HCT116 (cell line): ENCODE measurements at regions not wholly inside any gene's neighbourhood (a gene's known extent, or its start where the extent isn't known, plus 50 kb on each side); places are given as distances from the start of the nearest gene placed in this dataset.

Source experiments
- ATAC-seq: fragments of 200-7000 bp; cut with Tn5 transposase; 2 replicates; pipeline ENCODE4 v1.9.1; 2020; ENCODE audit warnings: mild to moderate bottlenecking, moderate library complexity
- BruUV-seq: library from RNA; stranded (reverse); fragments of 400-500 nt; replicated peaks from 2 replicates; lab custom pipeline; 2021; lab: Mats Ljungman, UMichigan
- CTCF ChIA-PET: fragments of 300-600 bp; sonication (Branson Sonifier 250); formaldehyde crosslinking; loops from one replicate; lab custom pipeline; 2021; ENCODE audit warnings: antibody characterized with exemption; lab: Charles Lee
- POLR2A ChIA-PET: fragments of 300-600, 350-600 bp; sonication (Branson Sonifier 250); formaldehyde crosslinking; loops from one replicate; lab custom pipeline; 2021; ENCODE audit warnings: antibody characterized with exemption; lab: Charles Lee
- RAD21 ChIA-PET, 2 experiments: fragments of 300-600 bp; sonication (Branson Sonifier 250); formaldehyde crosslinking; loops; one replicate each; lab custom pipeline; 2023; ENCODE audit warnings: low total read pairs in 2 of 2; ENCODE audit not compliant: uncharacterized antibody in 2 of 2, unreplicated experiment in 2 of 2, low non-redundant PET in 1 of 2; lab: Charles Lee
- DNase-seq: peaks from one replicate; pipeline ENCODE4 v3.0.0-alpha.2; 2010; ENCODE audit warnings: low read depth, low spot score
- H2AFZ ChIP-seq: fragments of 200-600 bp; shearing (Covaris generic), sonication (generic); 2 replicates; pipeline ENCODE4 v1.6.1; 2017; ENCODE audit warnings: low read depth, mixed run types, mixed read lengths, antibody characterized with exemption, low read length; ENCODE audit not compliant: poor library complexity, severe bottlenecking
- H3K27ac ChIP-seq: 2 replicates; pipeline ENCODE4 v1.5.1; 2012; ENCODE audit warnings: low read depth, low read length
- H3K27me3 ChIP-seq: fragments of 200-600 bp; sonication (generic); 2 replicates; pipeline ENCODE4 v1.6.1; 2016; ENCODE audit warnings: mixed run types, low read length, mixed read lengths; ENCODE audit not compliant: insufficient read depth
- H3K36me3 ChIP-seq, 2 experiments: fragments of 200-500 bp in 1 of 2; fragments of 200-600 bp in 1 of 2; sonication (Bioruptor generic) in 1 of 2; sonication (generic) in 1 of 2; 2 replicates each; pipeline versions ENCODE4 v1.5.1 to v1.6.1; 2014 to 2016; ENCODE audit warnings: low read length in 2 of 2, inconsistent platforms in 1 of 2, mixed read lengths in 1 of 2, mixed run types in 1 of 2; ENCODE audit not compliant: insufficient read depth in 2 of 2, control insufficient read depth in 1 of 2
- H3K4me1 ChIP-seq, 2 experiments: fragments of 200-600 bp in 1 of 2; sonication (generic) in 1 of 2; 2 replicates each; pipeline versions ENCODE4 v1.5.1 to v1.6.1; 2012 to 2017; ENCODE audit warnings: low read length in 2 of 2, inconsistent platforms in 1 of 2, mild to moderate bottlenecking in 1 of 2, mixed read lengths in 1 of 2, mixed run types in 1 of 2, moderate library complexity in 1 of 2; ENCODE audit not compliant: insufficient read depth in 2 of 2, control insufficient read depth in 1 of 2
- H3K4me2 ChIP-seq: fragments of 200-600 bp; sonication (generic); 2 replicates; pipeline ENCODE4 v1.6.1; 2017; ENCODE audit warnings: mixed run types, low read length, mixed read lengths
- H3K4me3 ChIP-seq, 2 experiments: fragments of 200-600 bp in 1 of 2; sonication (generic) in 1 of 2; replicated peaks in 1 of 2; 2 replicates each; pipeline ENCODE4 v1.5.1; 2011 to 2016; ENCODE audit warnings: low read length in 2 of 2, control low read depth in 1 of 2, low read depth in 1 of 2, mild to moderate bottlenecking in 1 of 2, mixed read lengths in 1 of 2, mixed run types in 1 of 2
- H3K79me2 ChIP-seq: fragments of 200-600 bp; sonication (generic); 2 replicates; pipeline ENCODE4 v1.6.1; 2017; ENCODE audit warnings: mild to moderate bottlenecking, mixed run types, low read length, moderate library complexity, mixed read lengths; ENCODE audit not compliant: insufficient read depth
- H3K9ac ChIP-seq: fragments of 200-600 bp; sonication (generic); 2 replicates; pipeline ENCODE4 v1.6.1; 2016; ENCODE audit warnings: low read length, mixed read lengths
- H3K9me2 ChIP-seq: fragments of 200-600 bp; sonication (generic), shearing (Covaris generic); 2 replicates; pipeline ENCODE4 v1.6.1; 2017; ENCODE audit warnings: mixed run types, mild to moderate bottlenecking, moderate library complexity; ENCODE audit not compliant: insufficient read depth
- H3K9me3 ChIP-seq, 2 experiments: fragments of 200-500 bp in 1 of 2; fragments of 200-600 bp in 1 of 2; sonication (Bioruptor generic) in 1 of 2; sonication (generic) in 1 of 2; 2 replicates each; pipeline ENCODE4 v1.6.1; 2014 to 2017; ENCODE audit warnings: low read length in 2 of 2, mixed read lengths in 2 of 2, inconsistent platforms in 1 of 2, low read depth in 1 of 2, mild to moderate bottlenecking in 1 of 2, mixed run types in 1 of 2, moderate library complexity in 1 of 2; ENCODE audit not compliant: control insufficient read depth in 1 of 2, insufficient read depth in 1 of 2
- H4K20me1 ChIP-seq: fragments of 200-600 bp; sonication (generic), shearing (Covaris generic); 2 replicates; pipeline ENCODE4 v1.6.1; 2017; ENCODE audit warnings: mixed run types, mild to moderate bottlenecking, moderate library complexity; ENCODE audit not compliant: insufficient read depth
- CBX3 ChIP-seq: IDR thresholded peaks from 2 replicates; pipeline ENCODE4 v1.6.1; 2012; ENCODE audit warnings: low read depth
- CEBPB ChIP-seq: IDR thresholded peaks from 2 replicates; pipeline ENCODE4 v1.6.1; 2012; ENCODE audit warnings: low read depth
- EGR1 ChIP-seq: IDR thresholded peaks from 2 replicates; pipeline ENCODE4 v1.6.1; 2012; ENCODE audit warnings: low read depth
- ELF1 ChIP-seq: IDR thresholded peaks from 2 replicates; pipeline ENCODE4 v1.6.1; 2012; ENCODE audit warnings: low read depth, borderline replicate concordance
- EZH2 ChIP-seq: fragments of 200-600 bp; sonication (generic); IDR thresholded peaks from 2 replicates; pipeline ENCODE4 v1.6.1; 2017; ENCODE audit warnings: antibody characterized with exemption, mixed run types
- FOSL1 ChIP-seq: IDR thresholded peaks from 2 replicates; pipeline ENCODE4 v1.6.1; 2012; ENCODE audit warnings: low read depth
- JUND ChIP-seq: IDR thresholded peaks from 2 replicates; pipeline ENCODE4 v1.6.1; 2012
- POLR2AphosphoS5 ChIP-seq: IDR thresholded peaks from 2 replicates; pipeline ENCODE4 v1.6.1; 2011; ENCODE audit warnings: mild to moderate bottlenecking, low read depth, low read length, moderate library complexity
- RAD21 ChIP-seq: IDR thresholded peaks from 2 replicates; pipeline ENCODE4 v1.6.1; 2012; ENCODE audit warnings: low read depth, mild to moderate bottlenecking
- SIN3A ChIP-seq: IDR thresholded peaks from 2 replicates; pipeline ENCODE4 v1.6.1; 2012; ENCODE audit warnings: low read depth
- SP1 ChIP-seq: IDR thresholded peaks from 2 replicates; pipeline ENCODE4 v1.6.1; 2012; ENCODE audit warnings: low read depth
- SRF ChIP-seq: IDR thresholded peaks from 2 replicates; pipeline ENCODE4 v1.6.1; 2012; ENCODE audit warnings: low read depth
- TCF7L2 ChIP-seq: IDR thresholded peaks from 2 replicates; pipeline ENCODE4 v1.7.0; 2011; ENCODE audit warnings: borderline replicate concordance, inconsistent platforms; ENCODE audit not compliant: insufficient read depth, insufficient read length; ENCODE audit errors: extremely low read depth
- ZFX ChIP-seq: fragments of 450-650 bp; IDR thresholded peaks from 2 replicates; pipeline ENCODE4 v1.6.1; 2017
- ZNF274 ChIP-seq: fragments of 200-500 bp; sonication (Bioruptor generic); IDR thresholded peaks from 2 replicates; pipeline ENCODE4 v1.6.1; 2014; ENCODE audit warnings: mild to moderate bottlenecking, low read depth, low read length, inconsistent platforms
- intact Hi-C: fragments of 100-400 bp; cut with micrococcal nuclease; formaldehyde crosslinking; loops from 2 replicates; pipeline ENCODE4 v1.10.0; 2022
- TF ChIP-seq, protein P1 (sequence below): IDR thresholded peaks from 2 replicates; pipeline ENCODE4 v1.6.1; 2012; ENCODE audit warnings: low read depth
- TF ChIP-seq, protein P2 (sequence below), 3 experiments: fragments of 200-600 bp in 1 of 3; sonication (generic) in 1 of 3; IDR thresholded peaks in 2 of 3; conservative IDR thresholded peaks in 1 of 3; 2 replicates each; pipeline ENCODE4 v1.5.1; 2012 to 2017; ENCODE audit warnings: low read depth in 2 of 3, low read length in 2 of 3, antibody characterized with exemption in 1 of 3, borderline replicate concordance in 1 of 3, control low read depth in 1 of 3, mild to moderate bottlenecking in 1 of 3, mixed read lengths in 1 of 3, mixed run types in 1 of 3, moderate library complexity in 1 of 3; ENCODE audit not compliant: insufficient read depth in 1 of 3
- TF ChIP-seq, protein P3 (sequence below): IDR thresholded peaks from 2 replicates; pipeline ENCODE4 v1.6.1; 2012

DNA sequence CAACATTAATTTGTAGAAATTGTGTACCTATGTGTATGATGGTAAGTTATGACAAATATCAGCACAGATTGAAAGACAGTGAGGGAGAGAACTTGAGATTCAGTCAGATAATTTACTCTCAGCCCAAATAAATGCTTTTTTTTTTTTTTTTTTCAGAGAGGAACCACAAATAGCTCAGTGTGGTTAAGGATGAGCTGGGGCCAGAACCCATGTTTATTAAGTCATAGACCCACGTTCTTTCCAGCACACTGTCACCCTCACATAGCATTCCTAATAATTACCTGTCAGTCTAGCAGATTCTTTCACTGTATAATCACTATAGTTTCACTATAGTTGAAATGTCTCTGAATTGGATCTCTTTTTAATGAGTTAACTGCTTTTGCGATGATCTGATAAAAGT lies 246.1 kb downstream of the ZIC1 start (continued):
- TF ChIP-seq JUND: no peak
- TF ChIP-seq EGR1: no peak
- TF ChIP-seq, protein P1, sequence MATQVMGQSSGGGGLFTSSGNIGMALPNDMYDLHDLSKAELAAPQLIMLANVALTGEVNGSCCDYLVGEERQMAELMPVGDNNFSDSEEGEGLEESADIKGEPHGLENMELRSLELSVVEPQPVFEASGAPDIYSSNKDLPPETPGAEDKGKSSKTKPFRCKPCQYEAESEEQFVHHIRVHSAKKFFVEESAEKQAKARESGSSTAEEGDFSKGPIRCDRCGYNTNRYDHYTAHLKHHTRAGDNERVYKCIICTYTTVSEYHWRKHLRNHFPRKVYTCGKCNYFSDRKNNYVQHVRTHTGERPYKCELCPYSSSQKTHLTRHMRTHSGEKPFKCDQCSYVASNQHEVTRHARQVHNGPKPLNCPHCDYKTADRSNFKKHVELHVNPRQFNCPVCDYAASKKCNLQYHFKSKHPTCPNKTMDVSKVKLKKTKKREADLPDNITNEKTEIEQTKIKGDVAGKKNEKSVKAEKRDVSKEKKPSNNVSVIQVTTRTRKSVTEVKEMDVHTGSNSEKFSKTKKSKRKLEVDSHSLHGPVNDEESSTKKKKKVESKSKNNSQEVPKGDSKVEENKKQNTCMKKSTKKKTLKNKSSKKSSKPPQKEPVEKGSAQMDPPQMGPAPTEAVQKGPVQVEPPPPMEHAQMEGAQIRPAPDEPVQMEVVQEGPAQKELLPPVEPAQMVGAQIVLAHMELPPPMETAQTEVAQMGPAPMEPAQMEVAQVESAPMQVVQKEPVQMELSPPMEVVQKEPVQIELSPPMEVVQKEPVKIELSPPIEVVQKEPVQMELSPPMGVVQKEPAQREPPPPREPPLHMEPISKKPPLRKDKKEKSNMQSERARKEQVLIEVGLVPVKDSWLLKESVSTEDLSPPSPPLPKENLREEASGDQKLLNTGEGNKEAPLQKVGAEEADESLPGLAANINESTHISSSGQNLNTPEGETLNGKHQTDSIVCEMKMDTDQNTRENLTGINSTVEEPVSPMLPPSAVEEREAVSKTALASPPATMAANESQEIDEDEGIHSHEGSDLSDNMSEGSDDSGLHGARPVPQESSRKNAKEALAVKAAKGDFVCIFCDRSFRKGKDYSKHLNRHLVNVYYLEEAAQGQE: no peak
- no peak for TF ChIP-seq ZNF274

DNA sequence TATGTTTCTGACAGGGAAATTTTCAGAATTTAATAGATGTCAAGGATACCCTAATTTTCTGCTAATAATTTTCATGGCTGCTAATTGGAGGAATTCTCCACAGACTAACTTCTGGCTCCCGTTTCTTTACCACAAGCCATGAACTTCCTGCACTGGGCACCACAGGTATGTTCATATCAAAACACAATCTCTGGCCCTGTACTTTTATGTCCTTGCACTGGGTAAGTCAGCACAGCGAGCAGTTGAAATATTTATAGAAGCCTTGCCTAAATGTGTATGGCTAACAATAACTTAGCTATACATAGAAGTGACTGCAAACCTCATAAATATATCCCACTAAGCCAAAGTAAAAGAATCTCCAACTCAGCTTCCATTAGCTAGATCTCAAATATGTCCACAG lies 246.9 kb downstream of the ZIC1 start:
- intact Hi-C loops: no loop called here
- DNase-seq (no peak), ATAC-seq (no peak)
- Histone ChIP-seq H2AFZ (no peak overlapping the region), H3K9me3 (no peaks in the 10 kb centered on the region), H3K4me2 (no peak overlapping the region), H3K9ac (no peak overlapping the region), H3K36me3 (no peaks in the 10 kb centered on the region), H3K27me3 (no peaks in the 10 kb centered on the region), H3K4me1 (no peaks in the 10 kb centered on the region), H4K20me1 (no peaks in the 10 kb centered on the region), H3K4me3 (no peak overlapping the region), H3K9me2 (peaks cover 6% of the 10 kb centered on the region; the same call in 1 of the 2 replicates), H3K79me2 (no peaks in the 10 kb centered on the region), H3K27ac (no peak overlapping the region)
- ChIA-PET RAD21 (no interaction called here), CTCF (no interaction called here), POLR2A (no interaction called here)
- BruUV-seq: no TSS peak
- TF ChIP-seq SIN3A (no peak), ZFX (no peak), ZNF274 (no peak), SP1 (no peak), RAD21 (no peak), CBX3 (no peak), ELF1 (no peak), SRF (no peak), CEBPB (no peak), TCF7L2 (no peak), FOSL1 (no peak), POLR2AphosphoS5 (no peak), EZH2 (no peak), JUND (no peak)
- TF ChIP-seq, protein P2, sequence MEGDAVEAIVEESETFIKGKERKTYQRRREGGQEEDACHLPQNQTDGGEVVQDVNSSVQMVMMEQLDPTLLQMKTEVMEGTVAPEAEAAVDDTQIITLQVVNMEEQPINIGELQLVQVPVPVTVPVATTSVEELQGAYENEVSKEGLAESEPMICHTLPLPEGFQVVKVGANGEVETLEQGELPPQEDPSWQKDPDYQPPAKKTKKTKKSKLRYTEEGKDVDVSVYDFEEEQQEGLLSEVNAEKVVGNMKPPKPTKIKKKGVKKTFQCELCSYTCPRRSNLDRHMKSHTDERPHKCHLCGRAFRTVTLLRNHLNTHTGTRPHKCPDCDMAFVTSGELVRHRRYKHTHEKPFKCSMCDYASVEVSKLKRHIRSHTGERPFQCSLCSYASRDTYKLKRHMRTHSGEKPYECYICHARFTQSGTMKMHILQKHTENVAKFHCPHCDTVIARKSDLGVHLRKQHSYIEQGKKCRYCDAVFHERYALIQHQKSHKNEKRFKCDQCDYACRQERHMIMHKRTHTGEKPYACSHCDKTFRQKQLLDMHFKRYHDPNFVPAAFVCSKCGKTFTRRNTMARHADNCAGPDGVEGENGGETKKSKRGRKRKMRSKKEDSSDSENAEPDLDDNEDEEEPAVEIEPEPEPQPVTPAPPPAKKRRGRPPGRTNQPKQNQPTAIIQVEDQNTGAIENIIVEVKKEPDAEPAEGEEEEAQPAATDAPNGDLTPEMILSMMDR (IDR thresholded peaks at IDR 0.05 in 2 of 3, conservative IDR thresholded peaks at IDR 0.05 in 1 of 3; ENCODE audit: borderline replicate concordance in 1 of 3, insufficient read depth in 1 of 3, low read depth in 2 of 3, low read length in 2 of 3): no peak
- TF ChIP-seq, protein P1: no peak
- TF ChIP-seq, protein P3, sequence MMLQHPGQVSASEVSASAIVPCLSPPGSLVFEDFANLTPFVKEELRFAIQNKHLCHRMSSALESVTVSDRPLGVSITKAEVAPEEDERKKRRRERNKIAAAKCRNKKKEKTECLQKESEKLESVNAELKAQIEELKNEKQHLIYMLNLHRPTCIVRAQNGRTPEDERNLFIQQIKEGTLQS: no peak
